Stimulated activated effector memory CD8-positive, alpha-beta T cell treated with anti-CD3 and anti-CD28 coated beads, Interleukin-12 subunit alpha, Interleukin-12 subunit beta, amount 100 ng/mL, for 72 hours (primary cell): ENCODE measurements at regions not wholly inside any gene's neighbourhood (a gene's known extent, or its start where the extent isn't known, plus 50 kb on each side); places are given as distances from the start of the nearest gene placed in this dataset.
"Not testable (repeated sequence)": the region's sequence is repeated elsewhere in the genome, so short reads cannot be mapped to it uniquely, and the experiment has no call there.

ENCODE experiments used
- ATAC-seq: fragments of 150-1000 bp; cut with Tn5 transposase; 2 replicates; pipeline ENCODE4 v1.10.0; 2021
- DNase-seq, 2 donors: peaks; one replicate each; pipeline ENCODE4 v3.0.0; 2021 to 2022; ENCODE audit warnings: low spot score in 2 of 2
- H3K27ac Mint-ChIP-seq: one replicate; pipeline ENCODE4 v1.8.0; 2022; ENCODE audit warnings: mild to moderate bottlenecking, mixed read lengths
- H3K36me3 Mint-ChIP-seq: one replicate; pipeline ENCODE4 v1.8.0; 2022; ENCODE audit warnings: mild to moderate bottlenecking, mixed read lengths
- H3K4me1 Mint-ChIP-seq: one replicate; pipeline ENCODE4 v1.8.0; 2022; ENCODE audit warnings: mixed read lengths
- H3K4me3 Mint-ChIP-seq: one replicate; pipeline ENCODE4 v1.8.0; 2022; ENCODE audit warnings: mild to moderate bottlenecking, mixed read lengths
- H3K9me3 Mint-ChIP-seq: one replicate; pipeline ENCODE4 v1.8.0; 2022; ENCODE audit warnings: mixed read lengths

DNA sequence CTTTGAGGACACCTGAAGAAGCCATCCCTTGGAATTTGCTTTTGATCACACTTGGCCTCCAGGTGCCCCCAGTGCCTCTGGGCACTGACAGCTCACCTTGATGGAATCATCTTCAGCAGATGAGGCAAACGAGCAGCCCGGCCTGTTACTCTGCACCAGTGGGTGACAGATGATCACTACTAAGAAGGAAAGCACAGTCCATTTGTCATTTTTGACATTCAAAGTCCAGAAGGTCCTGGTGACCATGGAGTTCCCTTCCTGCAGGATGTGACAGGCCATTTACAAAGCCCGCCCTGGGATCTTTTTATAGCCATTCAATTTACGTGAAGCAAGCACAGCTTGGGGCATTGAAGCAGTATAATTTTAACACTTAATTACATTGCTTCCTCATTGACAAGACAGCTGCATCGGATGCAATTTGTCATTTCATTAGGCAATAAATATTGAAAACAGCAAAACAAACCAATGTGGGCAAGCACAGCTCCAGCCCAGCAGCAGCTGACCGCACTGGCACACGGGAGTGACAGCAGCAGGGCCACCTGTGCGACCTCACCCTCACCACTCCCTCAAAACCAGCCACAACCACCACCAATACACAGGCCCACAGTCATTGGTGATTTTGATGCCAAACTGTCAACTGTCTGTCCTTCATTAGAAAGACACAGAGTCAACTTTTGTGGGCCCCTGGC lies 76.0 kb upstream of the SLC66A3 start:
- no peaks in the 10 kb centered on the region for H3K9me3 Mint-ChIP-seq
- H3K4me3 Mint-ChIP-seq, result no peak overlapping the region
- no peak overlapping the region for H3K27ac Mint-ChIP-seq
- ATAC-seq (no peak), DNase-seq (no peak)
- no peaks in the 10 kb centered on the region for H3K36me3 Mint-ChIP-seq
- H3K4me1 Mint-ChIP-seq, result no peaks in the 10 kb centered on the region

- H3K4me3 Mint-ChIP-seq, result no peak overlapping the region
- ATAC-seq (peak; percentile 13), DNase-seq (peak in 1 of 2 donors; percentile 35)
- no peaks in the 10 kb centered on the region for H3K36me3 Mint-ChIP-seq
- H3K9me3 Mint-ChIP-seq, result no peaks in the 10 kb centered on the region
- no peak overlapping the region for H3K27ac Mint-ChIP-seq
- no peaks in the 10 kb centered on the region for H3K4me1 Mint-ChIP-seq
Measured at GRCh38 chr2:11080253-11081115, 74.8 kb upstream of the SLC66A3 start.

- H3K4me3 Mint-ChIP-seq, result no peak overlapping the region
- no peak overlapping the region for H3K27ac Mint-ChIP-seq
- DNase-seq (peak in 1 of 2 donors; percentile 28), ATAC-seq (no peak)
- no peaks in the 10 kb centered on the region for H3K36me3 Mint-ChIP-seq
- no peaks in the 10 kb centered on the region for H3K4me1 Mint-ChIP-seq
- no peaks in the 10 kb centered on the region for H3K9me3 Mint-ChIP-seq
Measured at GRCh38 chr2:11082880-11083279, 72.4 kb upstream of the SLC66A3 start.

GRCh38 chr2:11088821-11089220 lies 66.4 kb upstream of the SLC66A3 start:
- not testable (repeated sequence) for H3K4me3 Mint-ChIP-seq, H3K9me3 Mint-ChIP-seq, DNase-seq, ATAC-seq, H3K36me3 Mint-ChIP-seq, H3K4me1 Mint-ChIP-seq, H3K27ac Mint-ChIP-seq

DNA sequence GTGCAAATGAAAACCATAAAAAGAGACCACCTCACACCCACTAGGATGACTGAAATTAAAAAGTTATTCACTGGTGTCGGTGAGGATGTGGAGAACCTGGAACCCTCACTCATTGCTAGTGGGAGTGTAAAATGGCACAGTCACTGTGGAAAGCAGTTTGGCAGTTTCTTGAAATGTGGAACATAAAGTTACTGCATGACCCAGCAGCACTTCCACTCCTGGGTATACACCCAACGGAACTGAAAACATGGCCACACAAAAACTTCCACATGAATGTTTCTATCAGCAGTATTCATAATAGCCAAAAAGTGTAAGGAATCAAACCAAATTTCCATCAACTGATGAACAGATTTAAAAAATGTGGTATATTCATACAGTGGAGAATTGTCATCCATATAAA lies 65.1 kb upstream of the SLC66A3 start:
- ATAC-seq, result peak; percentile 21
- Mint-ChIP-seq H3K36me3 (no peaks in the 10 kb centered on the region), H3K4me1 (no peaks in the 10 kb centered on the region)

GRCh38 chr2:11092701-11093335 lies 62.4 kb upstream of the SLC66A3 start:
- ATAC-seq, result peak; percentile 51
- Mint-ChIP-seq H3K36me3 (no peaks in the 10 kb centered on the region), H3K4me1 (no peaks in the 10 kb centered on the region), H3K4me3 (no peak overlapping the region), H3K9me3 (no peaks in the 10 kb centered on the region), H3K27ac (no peak overlapping the region)
- no peak for DNase-seq

More for the DNA sequence above, 65.1 kb upstream of the SLC66A3 start:
- no peak overlapping the region for H3K27ac Mint-ChIP-seq
- DNase-seq, result no peak
- no peaks in the 10 kb centered on the region for H3K9me3 Mint-ChIP-seq
- no peak overlapping the region for H3K4me3 Mint-ChIP-seq

GRCh38 chr2:11093467-11093866 lies 61.8 kb upstream of the SLC66A3 start:
- Mint-ChIP-seq H3K9me3 (no peaks in the 10 kb centered on the region), H3K27ac (no peak overlapping the region), H3K4me3 (no peak overlapping the region), H3K4me1 (no peaks in the 10 kb centered on the region), H3K36me3 (no peaks in the 10 kb centered on the region)
- ATAC-seq, result peak; percentile 11
- no peak for DNase-seq

GRCh38 chr2:11094021-11094810 lies 61.1 kb upstream of the SLC66A3 start:
- DNase-seq, result no peak
- no peak overlapping the region for H3K27ac Mint-ChIP-seq
- no peaks in the 10 kb centered on the region for H3K4me1 Mint-ChIP-seq
- no peak for ATAC-seq
- H3K9me3 Mint-ChIP-seq, result no peaks in the 10 kb centered on the region
- no peak overlapping the region for H3K4me3 Mint-ChIP-seq
- no peaks in the 10 kb centered on the region for H3K36me3 Mint-ChIP-seq

DNA sequence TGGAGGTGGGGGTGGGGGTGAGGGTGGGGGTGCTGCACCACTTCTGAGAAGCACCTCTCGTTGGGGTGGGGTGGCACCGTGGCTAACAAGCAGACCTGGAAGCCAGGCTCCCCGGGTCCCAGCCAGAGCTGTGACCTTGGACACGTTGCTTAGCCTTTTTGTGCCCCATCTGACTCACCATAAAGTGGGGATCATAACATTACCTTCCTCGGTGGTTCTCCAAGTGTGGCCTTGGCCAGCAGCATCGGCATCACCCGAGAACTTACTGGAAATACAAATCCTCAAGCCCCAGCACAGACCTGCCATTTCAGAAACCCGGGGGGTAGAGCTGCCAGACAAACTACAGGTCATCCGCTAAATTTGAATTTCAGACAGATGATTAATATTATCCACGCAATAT lies 58.7 kb upstream of the SLC66A3 start:
- H3K36me3 Mint-ChIP-seq, result no peaks in the 10 kb centered on the region
- DNase-seq (no peak), ATAC-seq (no peak)
- no peaks in the 10 kb centered on the region for H3K9me3 Mint-ChIP-seq
- H3K4me3 Mint-ChIP-seq, result no peak overlapping the region
- no peaks in the 10 kb centered on the region for H3K4me1 Mint-ChIP-seq
- no peak overlapping the region for H3K27ac Mint-ChIP-seq

DNA sequence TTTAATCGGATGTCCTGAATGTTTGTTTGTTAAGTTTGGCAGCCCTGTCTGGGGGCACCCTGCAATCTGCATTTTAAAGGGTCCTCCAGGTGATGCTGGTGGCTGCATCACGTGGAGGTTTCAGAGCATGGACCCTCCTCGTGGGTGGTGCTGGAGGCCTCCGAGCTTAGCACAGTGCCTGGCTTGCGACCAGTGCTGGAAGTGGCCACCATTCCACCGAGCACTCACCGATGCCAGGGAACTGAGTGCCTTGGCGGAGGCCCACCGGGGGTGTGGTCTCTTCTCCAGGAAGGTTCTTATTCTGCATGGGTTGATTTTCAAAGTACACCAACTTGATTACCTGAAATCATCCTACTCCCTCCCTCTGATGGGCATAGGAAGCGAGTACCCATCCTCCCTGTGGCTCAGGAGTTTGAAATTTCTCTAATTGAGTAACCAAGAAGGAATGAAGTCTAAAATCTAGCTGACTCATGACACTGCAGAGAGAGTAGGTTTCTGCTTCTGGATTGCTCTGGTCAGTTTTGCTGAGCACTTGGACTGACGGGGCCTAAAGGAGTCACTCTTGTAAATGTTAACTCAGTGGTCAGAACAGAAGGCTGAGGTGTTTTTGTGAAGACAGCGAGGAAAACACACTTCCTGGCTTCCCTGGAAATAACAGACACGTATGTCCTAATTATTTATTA lies 58.1 kb upstream of the SLC66A3 start:
- ATAC-seq (no peak), DNase-seq (no peak)
- no peaks in the 10 kb centered on the region for H3K9me3 Mint-ChIP-seq
- H3K27ac Mint-ChIP-seq, result no peak overlapping the region
- H3K4me1 Mint-ChIP-seq, result no peaks in the 10 kb centered on the region
- H3K4me3 Mint-ChIP-seq, result no peak overlapping the region
- no peaks in the 10 kb centered on the region for H3K36me3 Mint-ChIP-seq

DNA sequence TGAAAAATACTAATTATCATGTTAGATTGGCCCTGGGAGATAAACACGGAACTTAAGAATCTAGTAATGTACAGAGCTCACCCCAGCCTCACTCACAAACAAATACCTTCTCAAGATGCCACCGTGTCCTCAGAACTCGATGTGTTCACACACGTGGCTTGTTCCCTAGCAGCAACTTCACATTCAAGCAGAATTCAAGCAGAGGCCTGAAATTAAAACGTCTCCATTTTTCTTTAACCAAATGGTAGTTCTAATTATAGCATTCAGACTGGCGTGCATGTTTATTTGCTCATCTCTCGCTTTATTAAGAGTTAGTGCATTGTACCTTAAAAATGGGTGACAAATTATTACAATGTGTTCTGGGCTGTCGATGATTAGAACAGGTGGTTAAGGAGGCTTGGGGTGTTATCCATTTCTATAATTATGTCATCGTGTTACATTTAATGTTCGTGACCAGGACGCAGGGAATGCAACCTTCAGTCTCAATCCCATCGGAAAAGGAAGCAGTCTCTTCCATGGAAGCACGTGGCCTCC lies 57.3 kb upstream of the SLC66A3 start:
- H3K36me3 Mint-ChIP-seq, result no peaks in the 10 kb centered on the region
- ATAC-seq, result no peak
- DNase-seq, result no peak
- no peak overlapping the region for H3K4me3 Mint-ChIP-seq
- no peaks in the 10 kb centered on the region for H3K9me3 Mint-ChIP-seq
- no peak overlapping the region for H3K27ac Mint-ChIP-seq
- peaks cover under 1% of the 10 kb centered on the region for H3K4me1 Mint-ChIP-seq

DNA sequence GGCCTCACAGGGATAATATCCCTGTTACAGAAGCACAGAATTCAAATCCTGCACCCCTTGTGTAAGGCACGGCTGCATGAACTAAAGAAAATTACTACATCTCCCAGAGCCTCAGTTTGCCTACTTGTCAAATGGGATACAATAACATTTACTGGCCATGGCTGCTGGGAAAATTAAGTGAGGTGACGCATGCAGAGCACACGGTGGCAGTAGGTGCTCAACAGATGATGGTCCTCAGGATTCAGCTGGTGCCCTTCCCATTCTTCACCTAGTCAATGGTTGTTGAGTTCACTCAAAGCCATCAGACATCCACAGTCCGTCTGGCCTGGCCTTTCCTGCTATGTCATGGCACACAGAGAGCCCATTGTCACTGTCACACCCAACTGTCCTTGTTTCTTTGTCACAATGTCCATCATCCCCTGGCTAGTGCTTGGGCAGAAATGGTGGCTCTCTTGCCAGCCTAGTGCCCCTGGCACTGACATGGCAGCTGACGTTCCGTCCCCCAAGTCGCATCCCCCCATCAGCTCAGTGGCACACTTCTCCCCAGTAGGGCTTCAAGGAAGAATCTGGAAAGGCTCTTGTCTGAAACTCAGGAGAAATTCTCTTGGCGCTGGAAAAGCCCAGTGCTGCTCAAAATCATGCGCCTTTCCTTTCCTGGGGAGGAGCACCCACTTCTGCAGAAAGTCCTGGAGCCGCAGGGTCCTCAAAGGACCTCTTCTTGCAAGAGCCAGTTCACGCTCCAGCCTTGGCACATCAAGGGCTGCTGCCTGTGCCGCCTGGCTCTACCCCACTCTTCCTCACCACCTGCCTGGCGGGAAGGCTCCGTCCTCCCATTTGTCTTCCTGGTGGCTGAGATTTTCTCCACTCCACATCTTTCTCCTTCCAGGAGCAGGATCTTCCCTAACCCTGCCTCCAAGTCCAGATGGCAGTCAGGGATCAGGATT lies 55.9 kb upstream of the SLC66A3 start:
- Mint-ChIP-seq H3K9me3 (no peaks in the 10 kb centered on the region), H3K4me3 (no peak overlapping the region), H3K27ac (no peak overlapping the region), H3K4me1 (peaks cover 15% of the 10 kb centered on the region), H3K36me3 (no peaks in the 10 kb centered on the region)
- DNase-seq (no peak), ATAC-seq (no peak)

DNA sequence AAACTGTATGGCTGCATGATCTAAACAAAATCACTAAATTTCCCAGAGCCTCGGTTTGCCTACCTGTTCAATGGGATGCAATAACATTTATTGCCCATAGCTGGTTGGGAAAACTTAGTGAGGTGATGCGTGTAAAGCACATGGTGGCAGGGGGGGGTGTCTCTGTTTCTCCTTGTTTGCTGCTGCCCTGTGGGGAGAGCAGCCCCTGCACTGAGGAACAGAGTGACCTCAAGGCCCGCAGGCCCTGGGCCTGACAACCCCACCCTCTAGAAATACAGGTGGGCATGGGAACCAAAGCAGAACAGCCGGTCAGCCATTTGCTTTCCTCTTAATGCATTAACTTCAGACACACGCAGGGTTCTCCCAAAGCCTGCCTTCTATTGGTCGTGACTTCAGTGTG lies 55.1 kb upstream of the SLC66A3 start:
- Mint-ChIP-seq H3K4me3 (no peak overlapping the region), H3K27ac (no peak overlapping the region), H3K36me3 (no peaks in the 10 kb centered on the region), H3K4me1 (peaks cover 23% of the 10 kb centered on the region), H3K9me3 (no peaks in the 10 kb centered on the region)
- no peak for DNase-seq
- ATAC-seq, result no peak

- H3K36me3 Mint-ChIP-seq, result no peaks in the 10 kb centered on the region
- H3K27ac Mint-ChIP-seq, result no peak overlapping the region
- DNase-seq, result no peak
- H3K4me3 Mint-ChIP-seq, result no peak overlapping the region
- H3K4me1 Mint-ChIP-seq, result peaks cover 31% of the 10 kb centered on the region
- H3K9me3 Mint-ChIP-seq, result no peaks in the 10 kb centered on the region
- no peak for ATAC-seq
Measured at GRCh38 chr2:11100976-11101375, 54.3 kb upstream of the SLC66A3 start.
